T-cell (primary cell): ENCODE measurements at regions not wholly inside any gene's neighbourhood (a gene's known extent, or its start where the extent isn't known, plus 50 kb on each side); places are given as distances from the start of the nearest gene placed in this dataset.
"Not testable (repeated sequence)": the region's sequence is repeated elsewhere in the genome, so short reads cannot be mapped to it uniquely, and the experiment has no call there.

Experiments used
- ATAC-seq, 4 experiments: fragments of 200-7000 bp in 3 of 4; fragments of 150-1000 bp in 1 of 4; cut with Tn5 transposase; replicated peaks in 1 of 4; 1 replicate in 3 of 4; 2 replicates in 1 of 4; pipeline ENCODE4 v1.10.0; 2021; ENCODE audit warnings: moderate library complexity in 3 of 4, mild to moderate bottlenecking in 2 of 4, moderate number of reproducible peaks in 1 of 4
- CTCF ChIA-PET, 2 donors: fragments of 300-600 bp; sonication (Branson Sonifier 250); formaldehyde crosslinking; loops; one replicate each; lab custom pipeline; 2022; ENCODE audit warnings: antibody characterized with exemption in 2 of 2; lab: Charles Lee
- POLR2A ChIA-PET, 2 donors: fragments of 300-600 bp; sonication (Branson Sonifier 250); formaldehyde crosslinking; loops; one replicate each; lab custom pipeline; 2022; ENCODE audit warnings: antibody characterized with exemption in 2 of 2; lab: Charles Lee
- DNase-seq, 35 experiments: peaks; one replicate each; pipeline versions ENCODE4 v3.0.0 to v3.0.0-alpha.2; 2013 to 2023
- H3K27ac ChIP-seq: one replicate; pipeline ENCODE4 v1.5.1; 2013; ENCODE audit warnings: low read length
- H3K27me3 ChIP-seq, 2 experiments: replicated peaks in 1 of 2; 1 replicate in 1 of 2; 2 replicates in 1 of 2; pipeline versions ENCODE4 v1.6.1 to v1.7.0; 2013; ENCODE audit warnings: low read length in 1 of 2, mixed read lengths in 1 of 2; ENCODE audit not compliant: control insufficient read depth in 2 of 2, insufficient read depth in 2 of 2; ENCODE audit errors: extremely low read depth in 1 of 2
- H3K36me3 ChIP-seq, 2 donors: 1 replicate in 1 of 2; 2 replicates in 1 of 2; pipeline versions ENCODE4 v1.6.1 to v1.7.0; 2013; ENCODE audit warnings: low read length in 1 of 2; ENCODE audit not compliant: control insufficient read depth in 2 of 2, insufficient read depth in 1 of 2; ENCODE audit errors: extremely low read depth in 1 of 2
- H3K4me1 ChIP-seq, 2 experiments: 1 replicate in 1 of 2; 2 replicates in 1 of 2; pipeline versions ENCODE4 v1.6.1 to v1.7.0; 2013; ENCODE audit warnings: low read length in 2 of 2, mixed read lengths in 1 of 2; ENCODE audit not compliant: insufficient read depth in 2 of 2, control insufficient read depth in 1 of 2; ENCODE audit errors: extremely low read depth in 1 of 2
- H3K4me3 ChIP-seq, 2 donors: 1 replicate in 1 of 2; 2 replicates in 1 of 2; pipeline versions ENCODE4 v1.5.1 to v1.7.0; 2013; ENCODE audit warnings: mild to moderate bottlenecking in 2 of 2, low read length in 1 of 2, moderate library complexity in 1 of 2; ENCODE audit not compliant: control insufficient read depth in 1 of 2; ENCODE audit errors: extremely low read depth in 1 of 2
- H3K9me3 ChIP-seq: 2 replicates; pipeline ENCODE4 v1.7.0; 2013
- H3K27ac Mint-ChIP-seq, 2 donors: one replicate each; pipeline ENCODE4 v1.8.0; 2020 to 2021; ENCODE audit warnings: mild to moderate bottlenecking in 2 of 2, mixed read lengths in 2 of 2
- H3K27me3 Mint-ChIP-seq, 2 donors: one replicate each; pipeline ENCODE4 v1.8.0; 2021 to 2022; ENCODE audit warnings: mixed read lengths in 2 of 2
- H3K36me3 Mint-ChIP-seq: one replicate; pipeline ENCODE4 v1.8.0; 2021; ENCODE audit warnings: mixed read lengths
- H3K4me1 Mint-ChIP-seq, 3 donors: one replicate each; pipeline ENCODE4 v1.8.0; 2020 to 2022; ENCODE audit warnings: mixed read lengths in 3 of 3, mild to moderate bottlenecking in 1 of 3
- H3K4me3 Mint-ChIP-seq, 3 donors: one replicate each; pipeline ENCODE4 v1.8.0; 2020 to 2022; ENCODE audit warnings: mild to moderate bottlenecking in 3 of 3, mixed read lengths in 3 of 3, moderate library complexity in 3 of 3
- H3K9me3 Mint-ChIP-seq, 3 donors: one replicate each; pipeline ENCODE4 v1.8.0; 2020 to 2022; ENCODE audit warnings: mixed read lengths in 3 of 3
- WGBS: methylation state at CpG from one replicate; pipeline ENCODE4 v1.1.5; 2013; ENCODE audit warnings: missing lambda C conversion rate; ENCODE audit not compliant: insufficient coverage; 5-methylcytosine and 5-hydroxymethylcytosine counted together

GRCh38 chr10:53338199-53338598 is 565.6 kb upstream of the MBL2 start:
- H3K27ac ChIP-seq, H3K4me1 ChIP-seq, DNase-seq, H3K4me3 Mint-ChIP-seq, POLR2A ChIA-PET, H3K4me1 Mint-ChIP-seq, H3K27ac Mint-ChIP-seq, CTCF ChIA-PET, H3K9me3 ChIP-seq, H3K27me3 ChIP-seq, H3K36me3 Mint-ChIP-seq, H3K27me3 Mint-ChIP-seq, H3K4me3 ChIP-seq, ATAC-seq, H3K36me3 ChIP-seq: not testable (repeated sequence)
- H3K9me3 Mint-ChIP-seq = peaks cover 5 to 43% (median 20%) of the 10 kb centered on the region in 3 donors
- no CpG with 5 or more reads among the region's 2 CpGs for WGBS

GRCh38 chr10:53335803-53336422 is 563.3 kb upstream of the MBL2 start:
- H3K27me3 Mint-ChIP-seq, H3K4me1 ChIP-seq, H3K27ac ChIP-seq, H3K36me3 Mint-ChIP-seq, CTCF ChIA-PET, H3K4me3 Mint-ChIP-seq, H3K4me1 Mint-ChIP-seq, H3K27me3 ChIP-seq, H3K9me3 ChIP-seq, ATAC-seq, H3K36me3 ChIP-seq, H3K4me3 ChIP-seq, H3K27ac Mint-ChIP-seq, DNase-seq: not testable (repeated sequence)
- 100% methylated on average over 1 of the region's 6 CpGs for WGBS
- peaks cover 0 to 43% (median 16%) of the 10 kb centered on the region in 3 donors for H3K9me3 Mint-ChIP-seq
- POLR2A ChIA-PET = interaction anchor here in 1 of 2 donors (0.6 kb wide), 1 partner anchor 81 kb away, joined by 4 read pairs; no protein-coding TSS in a partner anchor

- Mint-ChIP-seq H3K4me3 (no peak overlapping the region), H3K27me3 (no peaks in the 10 kb centered on the region), H3K9me3 (peaks cover 11 to 31% (median 11%) of the 10 kb centered on the region in 3 donors), H3K4me1 (no peaks in the 10 kb centered on the region), H3K27ac (no peak overlapping the region), H3K36me3 (no peaks in the 10 kb centered on the region)
- ATAC-seq (no peak), DNase-seq (no peak)
- no peaks in the 10 kb centered on the region for H3K27me3 ChIP-seq
- no peak overlapping the region for H3K27ac ChIP-seq
- CTCF ChIA-PET = no interaction called here
- H3K9me3 ChIP-seq = no peaks in the 10 kb centered on the region
- POLR2A ChIA-PET = no interaction called here
- H3K4me3 ChIP-seq = no peak overlapping the region
- no peaks in the 10 kb centered on the region for H3K36me3 ChIP-seq
- H3K4me1 ChIP-seq = no peaks in the 10 kb centered on the region
These were observed 558.9 kb upstream of the MBL2 start for GRCh38 chr10:53331460-53331859.

GRCh38 chr10:53326401-53327305 is 554.1 kb upstream of the MBL2 start:
- WGBS = 40% methylated on average over 1 of the region's 10 CpGs
- not testable (repeated sequence) for ATAC-seq

GRCh38 chr10:53325066-53325465 is 552.5 kb upstream of the MBL2 start:
- Mint-ChIP-seq H3K9me3 (peaks cover 8 to 12% (median 11%) of the 10 kb centered on the region in 3 donors), H3K27me3 (no peaks in the 10 kb centered on the region), H3K4me1 (no peaks in the 10 kb centered on the region), H3K4me3 (no peak overlapping the region), H3K36me3 (no peaks in the 10 kb centered on the region), H3K27ac (no peak overlapping the region)
- no peaks in the 10 kb centered on the region for H3K4me1 ChIP-seq
- no peak overlapping the region for H3K27ac ChIP-seq
- ChIA-PET CTCF (interaction anchor here in 1 of 2 donors (1.0 kb wide), 1 partner anchor 9 kb away, joined by 8 read pairs; no protein-coding TSS in a partner anchor), POLR2A (interaction anchor here in 1 of 2 donors (0.6 kb wide), 1 partner anchor 53 kb away, joined by 3 read pairs; no protein-coding TSS in a partner anchor)
- ATAC-seq = no peak
- no CpG with 5 or more reads among the region's 5 CpGs for WGBS
- DNase-seq = no peak
- H3K27me3 ChIP-seq = no peaks in the 10 kb centered on the region
- no peaks in the 10 kb centered on the region for H3K9me3 ChIP-seq
- H3K4me3 ChIP-seq = no peak overlapping the region
- no peaks in the 10 kb centered on the region for H3K36me3 ChIP-seq

More at GRCh38 chr10:53326401-53327305, 554.1 kb upstream of the MBL2 start:
- H3K27ac Mint-ChIP-seq, H3K36me3 Mint-ChIP-seq, H3K4me3 Mint-ChIP-seq, H3K27ac ChIP-seq, POLR2A ChIA-PET, H3K4me3 ChIP-seq, H3K27me3 ChIP-seq, H3K4me1 Mint-ChIP-seq, CTCF ChIA-PET, H3K4me1 ChIP-seq, H3K27me3 Mint-ChIP-seq, DNase-seq, H3K9me3 ChIP-seq, H3K36me3 ChIP-seq: not testable (repeated sequence)
- H3K9me3 Mint-ChIP-seq = peaks cover 8 to 12% (median 11%) of the 10 kb centered on the region in 3 donors

GRCh38 chr10:53315709-53316108 is 543.1 kb upstream of the MBL2 start:
- ChIA-PET CTCF (interaction anchor here in 1 of 2 donors (0.9 kb wide), 1 partner anchor 10 kb away, joined by 8 read pairs; no protein-coding TSS in a partner anchor), POLR2A (no interaction called here)
- Histone ChIP-seq H3K36me3 (no peaks in the 10 kb centered on the region), H3K27me3 (no peaks in the 10 kb centered on the region), H3K9me3 (no peaks in the 10 kb centered on the region), H3K4me1 (no peaks in the 10 kb centered on the region), H3K27ac (no peak overlapping the region), H3K4me3 (no peak overlapping the region)
- Mint-ChIP-seq H3K4me3 (no peak overlapping the region), H3K4me1 (no peaks in the 10 kb centered on the region), H3K27me3 (no peaks in the 10 kb centered on the region), H3K9me3 (peaks cover 0 to 13% (median 11%) of the 10 kb centered on the region in 3 donors), H3K27ac (no peak overlapping the region), H3K36me3 (no peaks in the 10 kb centered on the region)
- ATAC-seq = no peak
- no peak for DNase-seq
